Aorta (tissue), 5 donors: ENCODE measurements at regions not wholly inside any gene's neighbourhood (a gene's known extent, or its start where the extent isn't known, plus 50 kb on each side); places are given as distances from the start of the nearest gene placed in this dataset.

Experiments used
- ATAC-seq: fragments of 200-7000 bp; cut with Tn5 transposase; one replicate; pipeline ENCODE4 v1.9.1; 2022; ENCODE audit warnings: moderate library complexity; ENCODE audit not compliant: low FRiP score
- DNase-seq, 2 donors: peaks; one replicate each; pipeline ENCODE4 v3.0.0-alpha.2; 2020
- H3K27ac ChIP-seq, 2 donors: one replicate each; pipeline ENCODE4 v1.5.1; 2013; ENCODE audit warnings: low read length in 2 of 2, mild to moderate bottlenecking in 2 of 2, moderate library complexity in 2 of 2, control low read depth in 1 of 2, inconsistent platforms in 1 of 2, low read depth in 1 of 2
- H3K27me3 ChIP-seq, 2 donors: one replicate each; pipeline ENCODE4 v1.6.1; 2013; ENCODE audit warnings: control low read depth in 1 of 2, low read length in 1 of 2, mild to moderate bottlenecking in 1 of 2, moderate library complexity in 1 of 2; ENCODE audit not compliant: insufficient read depth in 2 of 2, control insufficient read depth in 1 of 2
- H3K36me3 ChIP-seq, 2 donors: one replicate each; pipeline ENCODE4 v1.6.1; 2013; ENCODE audit warnings: control low read depth in 1 of 2, low read length in 1 of 2, mild to moderate bottlenecking in 1 of 2; ENCODE audit not compliant: insufficient read depth in 2 of 2, control insufficient read depth in 1 of 2
- H3K4me1 ChIP-seq, 2 donors: one replicate each; pipeline ENCODE4 v1.6.1; 2013; ENCODE audit warnings: low read length in 2 of 2, control low read depth in 1 of 2, mild to moderate bottlenecking in 1 of 2, moderate library complexity in 1 of 2; ENCODE audit not compliant: insufficient read depth in 2 of 2, control insufficient read depth in 1 of 2
- H3K4me3 ChIP-seq, 2 donors: one replicate each; pipeline ENCODE4 v1.5.1; 2013; ENCODE audit warnings: low read length in 2 of 2, control low read depth in 1 of 2, mild to moderate bottlenecking in 1 of 2
- H3K9me3 ChIP-seq: one replicate; pipeline ENCODE4 v1.6.1; 2013; ENCODE audit warnings: mild to moderate bottlenecking, low read length; ENCODE audit not compliant: control insufficient read depth
- WGBS, 2 donors: extraction: QIAGEN DNeasy Blood & Tissue Kit; methylation state at CpG; one replicate each; pipeline ENCODE4 v1.1.7; 2013; 5-methylcytosine and 5-hydroxymethylcytosine counted together
- intact Hi-C, 2 donors: fragments of 100-400 bp; cut with DNase I; formaldehyde crosslinking; loops; one replicate each; pipeline versions ENCODE4 v1.14.2 to v1.15.0; 2022
- donor health status: healthy with polysubstance abuse.
- donor health status: Bipolar disorder and iron deficiency.
- donor health status: DM: no; HTN: no; CAD: no.
- donor health status: DM: no; HTN: no; CAD: no.
- donor health status: DM: yes; HTN: yes; CAD: no.

- H3K9me3 ChIP-seq, result no peaks in the 10 kb centered on the region
- H3K4me1 ChIP-seq, result no peaks in the 10 kb centered on the region
- DNase-seq (no peak), ATAC-seq (no peak)
- WGBS, 2 donors, result 29 to 37% methylated on average over 1 of the region's 1 CpG
- H3K27ac ChIP-seq, result no peak overlapping the region
- no peaks in the 10 kb centered on the region for H3K36me3 ChIP-seq
- no peak overlapping the region for H3K4me3 ChIP-seq
- H3K27me3 ChIP-seq, result no peaks in the 10 kb centered on the region
- intact Hi-C loops, result no loop called here
These were observed 421.8 kb downstream of the GBA3 start for GRCh38 chr4:23114538-23114937.

- intact Hi-C loops, result no loop called here
These were observed 420.4 kb downstream of the GBA3 start for GRCh38 chr4:23113104-23113503.

GRCh38 chr4:23106516-23106915, 413.8 kb downstream of the GBA3 start:
- ATAC-seq (no peak), DNase-seq (no peak)
- Histone ChIP-seq H3K36me3 (no peaks in the 10 kb centered on the region), H3K27ac (no peak overlapping the region), H3K4me3 (no peak overlapping the region), H3K4me1 (no peaks in the 10 kb centered on the region), H3K27me3 (no peaks in the 10 kb centered on the region), H3K9me3 (peaks cover 3% of the 10 kb centered on the region)
- intact Hi-C loops, result no loop called here
- WGBS, 2 donors, result 52 to 54% methylated on average over 1 of the region's 1 CpG

More at GRCh38 chr4:23113104-23113503, 420.4 kb downstream of the GBA3 start:
- 48 to 59% methylated on average over 2 of the region's 2 CpGs for WGBS, 2 donors
- H3K27ac ChIP-seq, result no peak overlapping the region
- no peaks in the 10 kb centered on the region for H3K4me1 ChIP-seq
- H3K27me3 ChIP-seq, result no peaks in the 10 kb centered on the region
- H3K9me3 ChIP-seq, result peaks cover 3% of the 10 kb centered on the region
- ATAC-seq (peak; percentile 67), DNase-seq (no peak)
- no peak overlapping the region for H3K4me3 ChIP-seq
- no peaks in the 10 kb centered on the region for H3K36me3 ChIP-seq

GRCh38 chr4:23105759-23106370, 413.1 kb downstream of the GBA3 start:
- WGBS, 2 donors, result 83 to 87% methylated on average over 2 of the region's 2 CpGs
- Histone ChIP-seq H3K4me3 (no peak overlapping the region), H3K27ac (no peak overlapping the region), H3K4me1 (no peaks in the 10 kb centered on the region), H3K36me3 (no peaks in the 10 kb centered on the region), H3K9me3 (peaks cover 3% of the 10 kb centered on the region), H3K27me3 (no peaks in the 10 kb centered on the region)
- DNase-seq (no peak), ATAC-seq (no peak)
- intact Hi-C loops, result no loop called here

- Histone ChIP-seq H3K4me3 (no peak overlapping the region), H3K9me3 (no peaks in the 10 kb centered on the region), H3K36me3 (no peaks in the 10 kb centered on the region), H3K27me3 (no peaks in the 10 kb centered on the region), H3K4me1 (no peaks in the 10 kb centered on the region), H3K27ac (no peak overlapping the region)
- no peak for ATAC-seq
- intact Hi-C loops, result no loop called here
- WGBS, 2 donors, result 79% methylated on average over 6 of the region's 6 CpGs
- no peak for DNase-seq
These were observed 404.5 kb downstream of the GBA3 start for GRCh38 chr4:23097251-23097650.

GRCh38 chr4:23091711-23092110, 399.0 kb downstream of the GBA3 start:
- no peaks in the 10 kb centered on the region for H3K27me3 ChIP-seq
- H3K4me1 ChIP-seq, result no peaks in the 10 kb centered on the region
- H3K27ac ChIP-seq, result no peak overlapping the region
- no peak for DNase-seq
- no peak for ATAC-seq
- WGBS, 2 donors, result 35 to 38% methylated on average over 1 of the region's 1 CpG
- no peaks in the 10 kb centered on the region for H3K36me3 ChIP-seq
- intact Hi-C loops, result no loop called here
- no peak overlapping the region for H3K4me3 ChIP-seq
- no peaks in the 10 kb centered on the region for H3K9me3 ChIP-seq

- WGBS, 2 donors, result 75 to 80% methylated on average over 2 of the region's 2 CpGs
- Histone ChIP-seq H3K4me3 (no peak overlapping the region), H3K4me1 (no peaks in the 10 kb centered on the region), H3K27ac (no peak overlapping the region), H3K36me3 (no peaks in the 10 kb centered on the region), H3K9me3 (no peaks in the 10 kb centered on the region), H3K27me3 (no peaks in the 10 kb centered on the region)
- no peak for ATAC-seq
- DNase-seq, result no peak
- intact Hi-C loops, result no loop called here
These were observed 392.5 kb downstream of the GBA3 start for GRCh38 chr4:23085249-23085568.

GRCh38 chr4:23084559-23085248, 392.0 kb downstream of the GBA3 start:
- intact Hi-C loops, result no loop called here
- no peaks in the 10 kb centered on the region for H3K27me3 ChIP-seq
- WGBS, 2 donors, result 85 to 89% methylated on average over 3 of the region's 3 CpGs
- DNase-seq, result no peak
- no peaks in the 10 kb centered on the region for H3K9me3 ChIP-seq
- no peaks in the 10 kb centered on the region for H3K4me1 ChIP-seq
- H3K4me3 ChIP-seq, result no peak overlapping the region
- no peaks in the 10 kb centered on the region for H3K36me3 ChIP-seq
- ATAC-seq, result no peak
- no peak overlapping the region for H3K27ac ChIP-seq

- no peaks in the 10 kb centered on the region for H3K36me3 ChIP-seq
- H3K4me3 ChIP-seq, result no peak overlapping the region
- 59 to 84% methylated on average over 2 of the region's 2 CpGs for WGBS, 2 donors
- ATAC-seq (no peak), DNase-seq (no peak)
- no peaks in the 10 kb centered on the region for H3K27me3 ChIP-seq
- H3K9me3 ChIP-seq, result no peaks in the 10 kb centered on the region
- no peaks in the 10 kb centered on the region for H3K4me1 ChIP-seq
- intact Hi-C loops, result no loop called here
- no peak overlapping the region for H3K27ac ChIP-seq
These were observed 390.7 kb downstream of the GBA3 start for GRCh38 chr4:23083391-23083790.
